B cell (primary cell): ENCODE measurements at regions not wholly inside any gene's neighbourhood (a gene's known extent, or its start where the extent isn't known, plus 50 kb on each side); places are given as distances from the start of the nearest gene placed in this dataset.

ENCODE experiments used
- ATAC-seq: fragments of 200-7000 bp; cut with Tn5 transposase; one replicate; pipeline ENCODE4 v1.10.0; 2021; ENCODE audit warnings: low read depth, mild to moderate bottlenecking, moderate number of reproducible peaks, moderate library complexity
- CTCF ChIA-PET: fragments of 350-600 bp; sonication (Branson Sonifier 250); formaldehyde crosslinking; loops from one replicate; lab custom pipeline; 2021; ENCODE audit warnings: antibody characterized with exemption, inconsistent platforms; lab: Charles Lee
- POLR2A ChIA-PET: fragments of 350-600 bp; sonication (Branson Sonifier 250); formaldehyde crosslinking; loops from one replicate; lab custom pipeline; 2021; ENCODE audit warnings: antibody characterized with exemption; lab: Charles Lee
- DNase-seq: peaks from one replicate; pipeline ENCODE4 v3.0.0; 2013
- H2AFZ ChIP-seq: 2 replicates; pipeline ENCODE4 v1.6.1; 2012; ENCODE audit warnings: mild to moderate bottlenecking, low read depth, low read length; ENCODE audit not compliant: insufficient read depth, poor library complexity, severe bottlenecking
- H3K27ac ChIP-seq, 2 donors: 1 replicate in 1 of 2; 2 replicates in 1 of 2; pipeline ENCODE4 v1.5.1; 2012 to 2013; ENCODE audit warnings: low read length in 2 of 2, mild to moderate bottlenecking in 2 of 2, moderate library complexity in 1 of 2
- H3K27me3 ChIP-seq, 4 experiments: fragments of 200-600 bp in 1 of 4; sonication (generic) in 1 of 4; replicated peaks in 1 of 4; 1 replicate in 2 of 4; 2 replicates in 2 of 4; pipeline versions ENCODE4 v1.6.1 to v1.7.0; 2013 to 2016; ENCODE audit warnings: low read length in 3 of 4, mild to moderate bottlenecking in 2 of 4, mixed read lengths in 1 of 4, moderate library complexity in 1 of 4; ENCODE audit not compliant: insufficient read depth in 4 of 4, control insufficient read depth in 3 of 4; ENCODE audit errors: control extremely low read depth in 1 of 4
- H3K36me3 ChIP-seq, 2 experiments: replicated peaks in 1 of 2; 1 replicate in 1 of 2; 2 replicates in 1 of 2; pipeline versions ENCODE4 v1.6.1 to v1.7.1; 2013; ENCODE audit warnings: low read length in 1 of 2; ENCODE audit not compliant: insufficient read depth in 2 of 2, control insufficient read depth in 1 of 2; ENCODE audit errors: control extremely low read depth in 1 of 2, extremely low read depth in 1 of 2
- H3K4me1 ChIP-seq, 2 donors: fragments of 200-600 bp in 1 of 2; sonication (generic) in 1 of 2; 1 replicate in 1 of 2; 2 replicates in 1 of 2; pipeline versions ENCODE4 v1.5.1 to v1.6.1; 2013 to 2017; ENCODE audit warnings: low read length in 2 of 2; ENCODE audit not compliant: control insufficient read depth in 2 of 2, insufficient read depth in 2 of 2
- H3K4me2 ChIP-seq: replicated peaks from 2 replicates; pipeline ENCODE3; 2012; ENCODE audit warnings: mild to moderate bottlenecking, low read depth, low read length; ENCODE audit not compliant: poor library complexity, severe bottlenecking
- H3K4me3 ChIP-seq, 5 experiments: fragments of 200-600 bp in 1 of 5; sonication (generic) in 1 of 5; 1 replicate in 3 of 5; 2 replicates in 2 of 5; pipeline versions ENCODE4 v1.5.1 to v1.7.0; 2011 to 2016; ENCODE audit warnings: low read length in 4 of 5, mild to moderate bottlenecking in 4 of 5, low read depth in 2 of 5, control low read depth in 1 of 5, moderate library complexity in 1 of 5; ENCODE audit not compliant: insufficient read depth in 1 of 5; ENCODE audit errors: control extremely low read depth in 1 of 5, extremely low read depth in 1 of 5
- H3K79me2 ChIP-seq: fragments of 200-600 bp; sonication (generic); one replicate; pipeline ENCODE4 v1.6.0; 2016; ENCODE audit warnings: low read length; ENCODE audit not compliant: control insufficient read depth, insufficient read depth
- H3K9ac ChIP-seq: fragments of 200-600 bp; sonication (generic); 2 replicates; pipeline ENCODE4 v1.6.1; 2017; ENCODE audit warnings: mild to moderate bottlenecking, low read length, moderate library complexity
- H3K9me3 ChIP-seq, 3 donors: one replicate each; pipeline versions ENCODE4 v1.6.1 to v1.7.1; 2013; ENCODE audit warnings: low read length in 2 of 3; ENCODE audit not compliant: control insufficient read depth in 2 of 3, insufficient read depth in 1 of 3; ENCODE audit errors: control extremely low read depth in 1 of 3
- H4K20me1 ChIP-seq: 2 replicates; pipeline ENCODE4 v1.6.0; 2012; ENCODE audit warnings: mild to moderate bottlenecking, low read length; ENCODE audit not compliant: insufficient read depth, control insufficient read depth, poor library complexity, severe bottlenecking
- H3K27ac Mint-ChIP-seq: one replicate; pipeline ENCODE4 v1.8.0; 2021; ENCODE audit warnings: mixed read lengths
- H3K27me3 Mint-ChIP-seq: one replicate; pipeline ENCODE4 v1.8.0; 2021; ENCODE audit warnings: mixed read lengths
- H3K4me1 Mint-ChIP-seq: one replicate; pipeline ENCODE4 v1.8.0; 2021; ENCODE audit warnings: mixed read lengths
- H3K4me3 Mint-ChIP-seq: one replicate; pipeline ENCODE4 v1.8.0; 2021; ENCODE audit warnings: mixed read lengths
- H3K9me3 Mint-ChIP-seq: one replicate; pipeline ENCODE4 v1.8.0; 2022; ENCODE audit warnings: mixed read lengths; ENCODE audit not compliant: insufficient read depth
- EZH2 ChIP-seq: IDR thresholded peaks from 2 replicates; pipeline ENCODE4 v1.6.1; 2012; ENCODE audit warnings: borderline replicate concordance, low read depth, mild to moderate bottlenecking, moderate library complexity, low read length; ENCODE audit not compliant: insufficient read depth, poor library complexity, severe bottlenecking
- WGBS: methylation state at CpG from one replicate; pipeline ENCODE4 v1.1.5; 2013; ENCODE audit warnings: missing lambda C conversion rate; ENCODE audit not compliant: insufficient coverage; 5-methylcytosine and 5-hydroxymethylcytosine counted together
- intact Hi-C: fragments of 100-400 bp; cut with micrococcal nuclease; formaldehyde crosslinking; loops from one replicate; pipeline ENCODE4 v1.10.0; 2022
- TF ChIP-seq, protein P1 (sequence below): fragments of 200-600 bp; IDR thresholded peaks from one replicate; pipeline ENCODE4 v1.8.0; 2022; ENCODE audit warnings: antibody characterized with exemption, mild to moderate bottlenecking

DNA sequence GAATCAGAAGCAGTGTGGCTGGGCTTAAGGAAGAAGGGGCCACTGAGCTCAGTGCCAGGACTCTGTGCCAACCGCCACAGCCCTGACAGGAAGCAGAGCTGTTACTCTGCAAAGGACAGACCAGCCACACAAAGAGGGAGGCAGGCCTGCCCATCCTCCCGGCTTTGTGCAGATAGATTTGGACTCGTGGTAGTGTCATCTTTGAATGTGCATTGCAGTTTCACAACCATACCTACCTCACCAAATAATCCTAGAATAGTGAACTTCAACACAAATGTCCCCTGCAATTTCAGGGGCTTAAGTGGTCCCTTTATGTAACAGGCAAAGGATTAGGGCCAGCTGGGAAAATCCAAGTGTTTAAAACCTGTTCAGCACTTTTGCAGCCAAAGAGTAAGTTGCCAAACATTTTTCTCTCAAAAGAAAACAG, 55.1 kb upstream of the CLDN10 start:
- WGBS = no CpG with 5 or more reads among the region's 3 CpGs
- Histone ChIP-seq H3K27me3 (no peaks in the 10 kb centered on the region), H3K9me3 (peaks cover 0 to 10% (median 0%) of the 10 kb centered on the region in 3 donors), H3K27ac (no peak overlapping the region), H4K20me1 (no peaks in the 10 kb centered on the region), H3K36me3 (no peaks in the 10 kb centered on the region), H3K79me2 (no peaks in the 10 kb centered on the region), H3K4me1 (no peaks in the 10 kb centered on the region), H3K4me2 (no peak overlapping the region), H3K4me3 (no peak overlapping the region), H2AFZ (no peak overlapping the region), H3K9ac (no peak overlapping the region)
- no peak for TF ChIP-seq EZH2
- TF ChIP-seq, protein P1, sequence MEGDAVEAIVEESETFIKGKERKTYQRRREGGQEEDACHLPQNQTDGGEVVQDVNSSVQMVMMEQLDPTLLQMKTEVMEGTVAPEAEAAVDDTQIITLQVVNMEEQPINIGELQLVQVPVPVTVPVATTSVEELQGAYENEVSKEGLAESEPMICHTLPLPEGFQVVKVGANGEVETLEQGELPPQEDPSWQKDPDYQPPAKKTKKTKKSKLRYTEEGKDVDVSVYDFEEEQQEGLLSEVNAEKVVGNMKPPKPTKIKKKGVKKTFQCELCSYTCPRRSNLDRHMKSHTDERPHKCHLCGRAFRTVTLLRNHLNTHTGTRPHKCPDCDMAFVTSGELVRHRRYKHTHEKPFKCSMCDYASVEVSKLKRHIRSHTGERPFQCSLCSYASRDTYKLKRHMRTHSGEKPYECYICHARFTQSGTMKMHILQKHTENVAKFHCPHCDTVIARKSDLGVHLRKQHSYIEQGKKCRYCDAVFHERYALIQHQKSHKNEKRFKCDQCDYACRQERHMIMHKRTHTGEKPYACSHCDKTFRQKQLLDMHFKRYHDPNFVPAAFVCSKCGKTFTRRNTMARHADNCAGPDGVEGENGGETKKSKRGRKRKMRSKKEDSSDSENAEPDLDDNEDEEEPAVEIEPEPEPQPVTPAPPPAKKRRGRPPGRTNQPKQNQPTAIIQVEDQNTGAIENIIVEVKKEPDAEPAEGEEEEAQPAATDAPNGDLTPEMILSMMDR = no peak
- Mint-ChIP-seq H3K27ac (no peak overlapping the region), H3K9me3 (no peaks in the 10 kb centered on the region), H3K4me1 (no peaks in the 10 kb centered on the region), H3K4me3 (no peak overlapping the region), H3K27me3 (peaks cover 18% of the 10 kb centered on the region)
- ATAC-seq (no peak), DNase-seq (no peak)
- intact Hi-C loops = no loop called here
- POLR2A ChIA-PET = no interaction called here
- CTCF ChIA-PET = interaction anchor here (1.6 to 2.1 kb wide), 2 partner anchors 16 to 336 kb away, joined by 3 to 7 read pairs; no protein-coding TSS in a partner anchor

DNA sequence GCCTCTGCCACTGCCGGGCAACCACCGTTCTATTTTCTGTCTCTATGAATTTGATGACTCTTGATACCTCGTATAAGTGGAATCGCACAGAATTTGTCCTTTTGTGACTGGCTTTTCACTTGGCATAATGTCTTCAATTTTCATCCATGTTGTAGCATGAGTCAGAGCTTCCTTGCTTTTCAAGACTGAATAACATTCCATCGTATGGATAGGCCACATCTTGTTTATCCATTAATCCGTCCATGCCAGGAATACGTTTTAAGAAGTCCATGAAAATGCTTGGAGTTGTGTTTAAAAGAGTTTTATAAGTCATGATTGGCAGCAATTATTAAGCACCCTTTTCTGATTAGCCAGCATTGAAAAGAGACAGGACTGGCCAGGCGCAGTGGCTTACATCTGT, 53.6 kb upstream of the CLDN10 start:
- Histone ChIP-seq H3K4me2 (no peak overlapping the region), H2AFZ (no peak overlapping the region), H3K4me3 (no peak overlapping the region), H3K9ac (no peak overlapping the region), H3K9me3 (peaks cover 0 to 12% (median 0%) of the 10 kb centered on the region in 3 donors), H4K20me1 (no peaks in the 10 kb centered on the region), H3K4me1 (no peaks in the 10 kb centered on the region), H3K79me2 (no peaks in the 10 kb centered on the region), H3K27ac (no peak overlapping the region), H3K36me3 (no peaks in the 10 kb centered on the region), H3K27me3 (no peaks in the 10 kb centered on the region)
- 100% methylated on average over 4 of the region's 8 CpGs for WGBS
- Mint-ChIP-seq H3K27me3 (peaks cover 9% of the 10 kb centered on the region), H3K4me3 (no peak overlapping the region), H3K4me1 (no peaks in the 10 kb centered on the region), H3K9me3 (no peaks in the 10 kb centered on the region), H3K27ac (no peak overlapping the region)
- ATAC-seq (no peak), DNase-seq (no peak)
- intact Hi-C loops = no loop called here
- CTCF ChIA-PET = no interaction called here
- no peak for TF ChIP-seq EZH2
- TF ChIP-seq, protein P1 = no peak
- POLR2A ChIA-PET = no interaction called here
